ENCODE measurements at regions not wholly inside any gene's neighbourhood (a gene's known extent, or its start where the extent isn't known, plus 50 kb on each side); places are given as distances from the start of the nearest gene placed in this dataset.
"Not testable (repeated sequence)": the region's sequence is repeated elsewhere in the genome, so short reads cannot be mapped to it uniquely, and the experiment has no call there.

DNA sequence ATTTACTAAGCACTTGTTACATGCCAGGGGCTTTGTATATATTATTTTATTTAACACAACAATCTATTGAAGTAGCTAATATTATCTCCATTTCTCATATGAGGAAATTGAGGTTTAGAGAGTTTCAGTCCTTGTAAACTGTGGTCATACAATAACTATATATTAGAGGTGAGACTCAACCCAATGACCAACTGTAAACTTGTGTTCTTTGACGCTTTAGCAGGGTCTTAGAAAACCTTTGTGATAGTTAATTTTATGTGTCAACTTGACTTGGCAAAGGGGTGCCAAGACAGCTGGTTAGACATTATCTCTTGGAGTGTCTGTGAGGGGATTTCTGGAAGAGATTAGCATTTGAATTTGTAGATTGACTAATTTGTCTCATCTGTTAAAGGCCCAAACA lies 252.4 kb upstream of the B3GALT2 start:
- no peak for DNase-seq (ENCODE audit: low read depth)

DNA sequence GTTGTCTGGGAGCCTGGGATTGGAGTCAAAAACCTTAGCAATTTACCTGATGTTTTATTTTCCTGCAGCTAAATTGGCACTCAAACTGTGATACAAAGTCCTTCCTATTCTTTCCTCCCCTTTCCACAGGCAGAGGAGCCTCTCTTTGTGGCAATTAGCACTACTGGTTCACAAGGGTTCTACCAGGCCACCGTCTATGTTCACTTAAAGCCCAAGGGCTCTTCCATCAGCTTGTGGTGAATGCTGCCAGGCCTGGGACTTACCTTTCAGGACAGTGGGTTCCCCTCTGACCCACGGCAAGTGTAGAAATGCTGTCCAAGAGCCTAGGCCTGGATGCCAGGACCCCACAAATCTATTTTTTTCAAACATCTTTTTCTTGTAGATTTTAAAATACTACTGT lies 251.9 kb upstream of the B3GALT2 start:
- no peak for DNase-seq (ENCODE audit: low read depth)

DNA sequence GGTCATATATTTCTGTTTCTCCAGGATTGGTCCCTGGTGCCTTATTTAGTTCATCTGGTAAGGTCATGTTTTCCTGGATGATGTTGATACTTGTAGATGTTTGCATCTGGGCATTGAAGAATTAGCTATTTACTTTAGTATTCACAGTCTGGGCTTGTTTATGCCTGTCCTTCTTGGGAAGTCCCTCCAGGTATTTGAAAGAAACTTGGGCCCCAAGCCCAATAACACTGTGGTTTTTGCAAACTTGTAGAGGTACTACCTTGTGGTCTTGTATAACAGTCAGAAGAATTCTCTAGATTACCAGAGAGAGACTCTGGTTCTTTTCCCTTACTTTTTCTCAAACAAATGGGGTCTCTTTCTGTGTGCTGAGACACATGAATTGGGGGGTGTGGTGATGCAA lies 251.4 kb upstream of the B3GALT2 start:
- DNase-seq (ENCODE audit: low read depth): no peak

DNA sequence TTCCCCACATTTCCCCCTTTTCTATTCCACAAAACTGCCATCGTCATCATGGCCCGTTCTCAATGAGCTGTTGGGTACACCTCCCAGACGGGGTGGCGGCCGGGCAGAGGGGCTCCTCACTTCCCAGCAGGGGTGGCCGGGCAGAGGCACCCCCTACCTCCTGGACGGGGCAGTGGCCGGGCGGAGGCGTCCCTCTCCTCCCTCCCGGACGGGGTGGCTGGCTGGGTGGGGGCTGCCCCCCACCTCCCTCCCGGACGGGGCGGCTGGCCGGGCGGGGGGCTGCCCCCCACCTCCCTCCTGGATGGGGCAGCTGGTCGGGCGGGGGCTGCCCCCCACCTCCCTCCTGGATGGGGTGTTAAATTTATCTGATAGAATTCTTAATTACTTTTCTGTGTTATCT lies 250.9 kb upstream of the B3GALT2 start:
- DNase-seq (ENCODE audit: low read depth): not testable (repeated sequence)

DNA sequence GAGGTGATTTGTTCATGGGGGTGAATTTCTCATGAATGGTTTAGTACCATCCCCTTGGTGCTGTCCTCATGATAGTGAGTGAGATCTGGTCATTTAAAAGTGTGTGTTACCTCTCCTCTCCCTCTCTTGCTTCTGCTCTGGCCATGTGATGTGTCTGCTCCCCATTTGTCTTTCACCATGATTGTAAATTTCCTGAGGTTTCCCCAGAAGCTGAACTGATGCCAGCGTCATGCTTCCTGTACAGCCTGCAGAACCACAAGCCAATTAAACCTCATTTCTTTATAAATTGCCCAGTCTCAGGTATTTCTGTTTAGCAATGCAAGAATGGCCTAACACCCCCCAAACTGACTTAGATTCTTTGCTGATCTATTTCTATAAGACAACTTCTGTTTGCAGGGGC lies 249.4 kb upstream of the B3GALT2 start:
- no peak for DNase-seq (ENCODE audit: low read depth)

DNA sequence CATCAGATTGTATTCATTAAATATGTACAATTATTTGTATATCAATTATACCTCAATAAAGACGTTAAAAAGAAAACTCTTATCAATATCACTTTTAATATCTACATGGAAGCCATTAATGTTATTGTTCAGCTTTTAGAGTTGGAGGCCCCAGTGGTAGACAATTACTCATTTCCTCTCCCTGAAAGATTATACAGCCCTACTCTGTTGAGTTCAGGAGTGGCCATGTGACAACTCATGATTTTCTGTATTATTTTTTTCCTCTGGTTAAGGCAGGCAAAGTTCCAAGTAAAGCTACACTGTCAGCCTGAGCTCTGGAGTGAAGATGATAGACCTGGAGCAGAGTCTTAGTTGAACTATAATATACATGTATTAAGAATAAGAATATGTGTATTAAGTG lies 247.9 kb upstream of the B3GALT2 start:
- no peak for DNase-seq (ENCODE audit: low read depth)

DNA sequence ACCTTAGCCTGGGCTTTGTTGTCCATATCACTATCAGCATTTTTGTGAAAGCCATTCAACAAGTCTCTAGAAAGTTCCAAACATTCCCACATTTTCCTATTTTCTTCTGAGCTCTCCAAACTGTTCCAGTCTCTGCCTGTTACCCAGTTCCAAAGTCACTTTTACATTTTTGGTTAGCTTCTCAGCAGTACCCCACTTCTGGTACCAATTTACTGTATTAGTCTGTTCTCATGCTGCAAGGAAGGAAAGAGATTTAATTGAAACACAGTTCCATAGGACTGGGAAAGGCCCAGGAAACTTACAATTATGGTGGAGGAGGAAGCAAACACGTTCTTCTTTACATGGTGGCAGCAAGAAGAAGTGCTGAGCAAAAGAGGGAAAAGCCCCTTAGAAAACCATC lies 247.2 kb upstream of the B3GALT2 start:
- DNase-seq (ENCODE audit: low read depth): no peak

DNA sequence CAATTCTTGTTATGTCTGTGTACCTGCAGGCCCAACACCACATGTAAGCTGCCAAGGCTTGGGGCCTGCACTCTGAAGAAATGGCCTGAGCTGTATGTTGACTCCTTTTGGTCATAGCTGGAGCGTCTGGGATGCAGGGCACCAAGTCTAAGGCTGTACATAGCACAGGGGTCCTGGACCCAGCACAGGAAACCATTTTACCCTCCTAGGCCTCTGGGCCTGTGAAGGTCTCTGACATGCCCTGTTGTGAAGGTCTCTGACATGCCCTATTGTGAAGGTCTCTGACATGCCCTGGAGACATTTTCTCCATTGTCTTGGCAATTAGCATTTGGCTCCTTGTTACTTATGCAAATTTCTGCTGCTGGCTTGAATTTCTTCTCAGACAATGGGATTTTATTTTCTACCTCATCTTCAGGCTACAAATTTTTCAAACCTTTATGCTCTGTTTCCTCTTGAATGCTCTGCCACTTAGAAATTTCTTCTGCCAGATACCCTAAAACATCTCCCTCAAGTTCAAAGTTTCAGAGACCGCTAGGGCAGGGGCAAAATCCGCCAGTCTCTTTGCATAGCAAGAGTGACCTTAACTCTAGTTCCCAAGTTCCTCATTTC lies 246.7 kb upstream of the B3GALT2 start:
- DNase-seq (ENCODE audit: low read depth): no peak

DNA sequence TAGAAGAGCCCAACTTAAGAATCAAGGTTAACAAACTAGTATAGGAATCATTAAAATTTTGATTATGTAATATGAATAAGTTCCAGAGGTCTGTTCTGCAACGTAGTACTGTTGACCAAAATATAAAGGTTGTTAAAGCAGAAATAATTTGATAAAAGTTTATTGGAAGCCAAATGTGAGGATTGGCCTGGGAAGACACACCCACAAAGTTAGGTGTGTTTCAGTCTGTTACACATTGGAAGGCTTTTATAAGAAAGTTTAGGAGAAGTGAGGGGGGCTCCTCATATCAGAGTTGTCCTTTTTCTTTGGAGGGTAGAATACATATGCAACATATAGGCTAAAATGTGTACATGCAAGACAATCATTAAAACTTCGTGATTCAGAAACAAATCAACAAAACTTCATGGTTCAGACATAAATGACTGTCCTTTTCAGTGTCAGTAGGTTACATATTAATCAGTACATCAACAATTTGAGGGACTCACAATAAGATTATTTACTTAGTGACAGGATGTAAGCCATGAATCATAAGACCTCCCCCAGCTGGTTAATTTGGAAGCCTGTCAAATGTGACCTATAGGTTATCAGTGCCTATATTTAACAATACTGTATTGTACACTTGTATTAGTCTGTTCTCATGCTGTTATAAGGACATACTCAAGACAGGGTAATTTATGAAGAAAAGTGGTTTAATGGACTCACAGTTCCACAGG lies 245.0 kb upstream of the B3GALT2 start:
- DNase-seq (ENCODE audit: low read depth): no peak

DNA sequence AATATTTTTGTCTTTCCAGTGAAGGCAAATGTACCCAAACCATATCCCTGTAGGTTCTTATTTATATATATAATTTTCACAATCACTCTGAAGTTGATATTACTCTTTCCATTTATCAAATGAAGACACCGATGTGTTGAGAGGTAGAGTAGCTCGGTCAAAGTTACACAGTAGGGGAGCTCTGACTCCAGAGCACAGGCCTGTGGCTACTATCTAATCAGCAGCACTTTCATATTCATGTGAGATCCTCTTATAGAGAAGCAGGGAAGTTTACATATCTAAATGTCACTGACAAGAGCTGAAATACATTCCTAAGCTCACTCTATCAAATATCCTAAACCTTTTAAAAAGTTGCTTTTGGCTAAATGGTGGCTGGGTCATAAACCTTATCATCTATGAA lies 241.1 kb upstream of the B3GALT2 start:
- DNase-seq (ENCODE audit: low read depth): no peak

DNA sequence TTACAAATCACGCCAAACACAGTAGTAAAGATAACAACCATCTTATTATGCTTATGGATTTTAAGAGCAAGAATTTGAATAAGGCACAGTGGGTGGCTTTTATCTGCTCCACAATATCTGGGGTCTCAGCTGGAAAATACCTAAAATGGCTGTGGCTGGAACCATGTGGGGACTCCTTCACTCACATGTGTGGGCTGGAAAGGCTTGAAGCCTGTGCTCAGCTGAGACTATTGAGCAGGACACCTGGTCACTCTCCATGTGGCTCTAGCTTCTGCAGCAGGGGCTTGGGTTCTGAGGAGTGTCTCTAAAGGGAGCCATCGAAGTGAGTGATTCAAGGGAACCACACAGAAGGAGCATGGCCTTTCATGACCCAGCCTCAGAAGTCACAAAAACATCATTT lies 239.6 kb upstream of the B3GALT2 start:
- DNase-seq (ENCODE audit: low read depth): no peak

DNA sequence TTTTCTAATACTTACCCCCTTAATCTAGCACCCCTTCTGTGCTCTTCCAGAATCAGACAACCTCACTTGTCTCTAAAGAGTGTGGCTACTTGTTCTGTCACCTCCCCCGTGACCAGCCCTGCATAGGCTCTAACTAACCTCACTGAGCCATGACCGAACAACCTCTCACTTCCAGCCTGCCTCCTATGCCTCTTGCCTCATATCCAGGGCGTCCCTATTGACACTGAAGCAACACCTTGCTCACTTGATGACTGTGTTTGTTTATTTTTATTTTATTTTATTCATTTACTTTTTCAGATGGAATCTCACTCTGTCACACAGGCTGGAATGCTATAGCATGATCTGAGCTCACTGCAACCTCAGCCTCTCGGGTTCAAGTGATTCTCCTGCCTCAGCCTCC lies 235.1 kb upstream of the B3GALT2 start:
- no peak for DNase-seq (ENCODE audit: low read depth)

DNA sequence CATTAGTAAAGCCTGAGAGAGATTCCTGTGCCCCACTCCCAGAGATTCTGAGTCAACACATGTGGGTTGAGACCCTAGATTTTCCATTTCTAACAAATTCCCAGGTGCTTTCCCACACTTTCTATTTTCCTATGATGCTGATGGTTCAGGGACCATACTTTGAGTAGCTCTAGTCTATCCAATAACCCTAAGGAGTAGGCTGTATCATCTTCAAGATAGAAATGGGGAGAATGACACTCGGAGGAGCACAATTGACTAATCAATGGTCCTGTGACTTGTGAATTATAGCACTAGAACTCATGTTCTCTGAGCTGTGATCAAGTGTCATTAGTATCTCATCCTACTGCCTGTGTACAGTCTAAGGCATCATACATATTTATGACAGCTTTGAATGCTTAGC lies 232.9 kb upstream of the B3GALT2 start:
- no peak for DNase-seq (ENCODE audit: low read depth)

DNA sequence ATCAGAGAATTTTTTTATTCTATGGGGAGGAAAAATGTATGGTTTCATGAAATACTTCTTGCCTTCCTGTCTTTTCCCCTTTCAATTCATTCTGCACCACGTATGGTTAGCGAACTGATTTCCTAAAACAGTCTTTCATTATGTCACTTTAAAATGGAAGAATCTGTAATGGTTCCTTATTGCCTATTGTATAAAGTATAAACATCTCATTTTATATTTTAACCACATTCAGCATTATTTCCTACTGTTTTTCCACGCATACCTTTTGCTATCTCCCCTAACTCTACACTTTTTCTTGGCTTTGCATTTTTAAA lies 232.3 kb upstream of the B3GALT2 start:
- no peak for DNase-seq (ENCODE audit: low read depth)

DNA sequence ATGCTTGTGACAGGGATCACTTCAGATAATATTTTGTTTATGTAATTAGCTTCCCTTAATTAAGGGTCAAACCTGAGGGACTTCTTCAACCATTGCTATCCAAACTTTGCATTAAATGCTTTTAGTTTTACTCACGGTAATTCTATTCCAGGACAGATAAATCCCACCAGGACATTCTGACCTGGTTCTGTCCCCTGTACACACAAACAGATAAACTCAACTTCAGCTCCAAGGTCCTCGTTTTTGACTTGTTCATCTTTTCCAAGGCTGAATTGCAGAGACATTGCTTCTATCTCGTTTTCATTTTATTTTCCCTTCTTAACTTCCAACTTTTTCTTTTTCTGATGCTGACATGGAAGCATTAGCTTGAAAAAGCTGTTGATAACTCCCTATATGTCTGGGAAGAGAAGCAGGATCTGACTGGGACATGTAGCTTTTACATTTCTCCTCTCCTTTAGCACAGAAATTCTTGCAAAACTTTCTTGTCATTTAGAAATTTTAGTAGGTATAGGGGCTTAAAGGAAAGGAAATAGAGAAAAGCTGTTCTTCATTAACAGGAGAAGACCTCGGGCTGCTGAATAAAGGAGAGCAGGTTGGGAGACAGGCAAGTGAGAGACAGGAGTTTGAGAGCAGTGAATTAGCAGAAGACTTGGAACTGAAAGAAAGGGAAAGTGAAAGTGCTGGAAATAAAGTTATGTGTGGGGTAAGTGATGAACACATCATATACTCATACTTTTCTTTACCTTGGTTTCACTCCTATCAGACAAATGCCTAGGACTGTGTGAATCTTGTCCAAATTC lies 231.7 kb upstream of the B3GALT2 start:
- no peak for DNase-seq (ENCODE audit: low read depth)

DNA sequence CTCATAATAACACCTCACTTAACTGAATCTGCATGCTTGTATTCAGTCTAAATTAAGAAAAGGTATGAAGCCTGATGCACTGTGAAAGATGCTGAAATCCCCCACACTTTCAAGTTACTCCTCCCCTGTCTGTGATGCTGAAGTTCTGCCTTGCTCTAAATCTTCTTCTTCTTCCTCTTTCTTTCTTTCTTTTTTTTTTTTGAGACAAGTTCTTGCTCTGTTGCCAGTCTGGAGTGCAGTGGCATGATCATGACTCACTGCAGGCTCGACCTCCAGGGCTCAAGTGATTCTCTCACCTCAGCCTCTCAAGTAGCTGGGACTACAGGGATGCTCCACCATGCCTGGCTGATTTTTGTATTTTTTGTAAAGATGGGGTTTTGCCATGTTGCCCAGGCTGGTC lies 231.0 kb upstream of the B3GALT2 start:
- no peak for DNase-seq (ENCODE audit: low read depth)

DNA sequence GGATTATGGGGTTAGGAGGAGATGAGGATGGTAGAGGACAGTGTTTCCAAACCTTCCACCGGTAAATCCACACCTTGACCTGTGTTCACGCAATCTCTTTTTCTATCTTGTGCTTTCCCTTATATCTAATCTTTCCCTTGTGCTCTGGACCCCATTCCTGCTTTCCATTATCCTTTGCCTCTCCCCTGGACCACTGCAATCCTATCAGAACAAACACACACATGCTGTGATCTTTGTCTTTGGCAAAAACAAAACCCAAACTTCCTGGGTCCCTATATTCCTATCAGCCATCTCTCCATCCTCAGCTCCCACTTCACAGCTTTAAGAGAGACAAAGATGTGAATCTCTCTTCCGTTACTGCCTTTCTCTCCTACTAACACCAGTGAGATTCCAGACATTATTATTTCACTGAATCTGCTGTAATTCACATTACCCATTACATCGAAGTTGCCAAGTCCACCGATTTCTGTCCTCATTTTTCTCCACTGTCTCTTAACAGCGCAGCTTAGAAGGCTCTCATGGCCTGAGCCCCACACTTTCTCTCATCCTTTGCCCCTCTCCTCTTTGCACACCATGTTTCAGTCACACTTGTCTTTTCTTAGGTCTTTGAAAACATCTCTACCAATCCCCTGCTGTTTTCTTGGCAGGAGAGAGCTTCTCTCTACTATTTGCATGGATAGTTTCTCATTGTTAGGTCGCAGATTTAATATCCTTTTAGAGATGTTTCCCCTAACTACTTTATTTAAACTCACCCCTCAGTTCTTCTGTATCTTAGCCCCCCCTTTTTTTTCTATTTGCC lies 230.0 kb upstream of the B3GALT2 start:
- no peak for DNase-seq (ENCODE audit: low read depth)

DNA sequence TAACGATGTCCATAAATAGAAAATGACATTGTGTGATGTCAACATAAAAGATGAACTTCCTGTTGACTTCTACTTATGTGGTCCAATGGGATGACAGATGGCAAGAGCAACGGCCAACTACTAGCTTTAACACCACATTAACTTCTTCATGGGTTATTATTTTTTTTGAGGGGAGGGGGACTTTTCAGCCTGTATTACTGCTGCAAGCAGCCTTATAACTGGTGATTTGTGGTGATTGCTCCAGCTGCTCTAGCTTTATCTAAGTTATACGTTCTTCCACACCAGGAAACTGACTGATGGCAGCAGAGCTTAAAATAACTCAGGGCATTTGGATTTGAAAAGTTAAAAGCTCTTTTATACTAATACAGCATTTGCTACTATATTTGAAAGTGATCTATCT lies 228.8 kb upstream of the B3GALT2 start:
- no peak for DNase-seq (ENCODE audit: low read depth)

DNA sequence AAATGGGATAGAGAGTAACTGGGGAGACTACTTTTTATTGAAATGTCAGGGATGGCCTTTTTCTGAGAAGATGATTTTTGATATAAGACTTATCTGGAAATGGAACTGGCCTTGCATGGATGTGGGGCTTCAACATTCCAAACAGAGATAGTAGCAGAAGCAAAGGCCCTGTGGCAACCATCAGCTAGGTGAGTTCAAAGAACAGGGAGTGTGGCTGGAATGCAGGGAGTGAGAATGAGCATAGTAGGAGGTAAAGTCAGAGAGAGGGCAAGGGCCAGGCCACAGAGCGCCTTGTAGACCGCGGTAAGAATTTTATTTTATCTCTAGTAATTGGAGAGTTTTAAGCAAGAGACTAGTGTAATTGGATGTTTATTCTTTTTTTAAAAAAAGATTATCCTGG lies 227.0 kb upstream of the B3GALT2 start:
- no peak for DNase-seq (ENCODE audit: low read depth)

DNA sequence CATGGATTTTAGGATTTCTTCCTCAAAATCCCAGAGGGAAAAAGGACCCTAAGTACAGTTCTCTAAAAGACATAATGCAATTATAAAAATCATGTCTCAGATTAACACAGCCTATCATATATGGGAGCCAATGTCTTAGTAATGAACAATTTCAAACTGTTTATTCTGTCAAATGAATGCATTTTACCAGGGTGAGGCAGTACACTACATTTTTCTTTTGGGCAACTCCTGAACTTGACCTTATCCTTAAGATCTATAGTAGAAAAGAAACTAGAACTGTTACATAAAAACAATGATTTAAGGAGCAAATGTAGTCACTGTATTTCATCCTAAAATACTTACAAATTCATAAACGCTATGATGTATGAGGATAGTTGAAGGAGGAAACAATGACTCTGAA lies 226.3 kb upstream of the B3GALT2 start:
- DNase-seq (ENCODE audit: low read depth): no peak

DNA sequence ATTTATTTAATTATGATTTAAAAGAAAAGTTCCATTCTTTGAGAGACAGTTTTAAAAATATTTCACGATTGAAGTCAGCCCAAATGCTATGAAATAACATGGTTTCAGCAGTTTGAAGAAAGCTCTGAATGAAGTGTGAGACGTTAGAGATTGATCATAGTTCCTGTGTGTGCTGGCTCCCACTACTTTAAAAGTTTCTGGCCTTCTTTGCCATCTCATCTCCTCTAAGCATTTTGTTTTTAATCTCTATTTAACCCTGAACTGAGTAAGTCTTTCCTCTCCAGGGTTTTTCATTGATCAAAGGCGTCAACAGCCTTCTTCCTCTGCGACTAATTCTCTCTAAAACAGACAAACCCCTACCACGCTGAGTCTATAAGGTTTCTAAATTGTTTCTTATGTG lies 225.3 kb upstream of the B3GALT2 start:
- DNase-seq (ENCODE audit: low read depth): no peak

DNA sequence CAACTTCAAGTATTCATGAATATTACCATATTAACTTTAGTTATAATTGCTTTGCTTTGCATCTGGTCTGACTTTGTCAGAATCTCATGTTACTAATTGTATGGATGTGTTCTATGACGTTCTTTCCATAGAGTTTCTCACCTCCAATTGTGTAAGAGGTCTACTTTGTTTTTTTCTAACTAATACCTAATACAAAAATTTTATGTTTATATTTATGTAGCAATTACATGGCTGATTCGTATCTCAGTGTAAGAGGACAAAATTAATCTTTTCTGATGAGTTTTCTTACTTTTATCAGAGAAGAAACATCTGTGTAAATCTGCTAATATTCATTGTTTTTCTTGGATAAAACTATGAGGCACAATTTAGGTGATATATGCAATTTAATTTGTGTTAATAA lies 224.8 kb upstream of the B3GALT2 start:
- no peak for DNase-seq (ENCODE audit: low read depth)

DNA sequence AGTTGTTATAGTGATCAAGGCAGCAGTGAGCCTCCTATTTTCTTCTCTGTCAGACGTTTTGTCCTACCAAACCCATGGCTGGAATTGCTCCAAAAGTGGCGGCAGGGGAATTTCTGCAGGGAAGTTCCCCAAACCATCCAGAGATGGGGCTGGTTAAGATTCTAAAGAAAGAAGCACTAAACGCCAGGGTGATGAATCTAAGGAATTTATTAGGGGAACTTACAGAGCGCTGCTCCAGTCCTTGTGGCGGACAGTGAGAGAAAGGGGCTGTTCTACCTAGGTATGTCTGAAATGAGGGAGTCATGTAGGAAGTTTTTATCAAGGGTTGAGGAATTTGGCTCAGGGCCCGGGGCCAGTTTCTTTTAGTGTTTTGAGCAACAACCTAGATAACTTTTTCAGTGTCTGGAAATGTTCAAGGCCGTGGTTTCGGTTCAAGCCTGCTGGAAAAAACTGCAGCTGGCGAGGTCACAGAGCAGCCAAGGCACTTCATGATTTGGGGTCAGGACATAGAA lies 222.4 kb upstream of the B3GALT2 start:
- no peak for DNase-seq (ENCODE audit: low read depth)

Data from stimulated activated CD8-positive, alpha-beta memory T cell treated with anti-CD3 and anti-CD28 coated beads, Interleukin-15, amount 100 ng/mL, for 1 hour (primary cell).